CD14-positive monocyte (primary cell): ENCODE measurements at regions not wholly inside any gene's neighbourhood (a gene's known extent, or its start where the extent isn't known, plus 50 kb on each side); places are given as distances from the start of the nearest gene placed in this dataset.

ENCODE experiments used
- DNase-seq, 3 donors: peaks; one replicate each; pipeline ENCODE4 v3.0.0-alpha.2; 2011 to 2022
- H2AFZ ChIP-seq: 2 replicates; pipeline ENCODE4 v1.6.0; 2012; ENCODE audit warnings: mild to moderate bottlenecking, low read depth, low read length, inconsistent platforms; ENCODE audit not compliant: insufficient read depth, poor library complexity, severe bottlenecking
- H3K27ac ChIP-seq, 2 donors: 1 replicate in 1 of 2; 2 replicates in 1 of 2; pipeline ENCODE4 v1.5.1; 2012 to 2013; ENCODE audit warnings: low read length in 2 of 2, control low read depth in 1 of 2, inconsistent platforms in 1 of 2, low read depth in 1 of 2, mild to moderate bottlenecking in 1 of 2
- H3K27me3 ChIP-seq, 2 donors: one replicate each; pipeline versions ENCODE4 v1.6.0 to v1.6.1; 2011 to 2013; ENCODE audit warnings: low read length in 2 of 2; ENCODE audit not compliant: control insufficient read depth in 2 of 2, insufficient read depth in 2 of 2
- H3K36me3 ChIP-seq, 2 donors: replicated peaks in 1 of 2; 1 replicate in 1 of 2; 2 replicates in 1 of 2; pipeline versions ENCODE4 v1.5.1 to v1.6.1; 2012 to 2013; ENCODE audit warnings: low read length in 2 of 2, control low read depth in 1 of 2, inconsistent platforms in 1 of 2, mild to moderate bottlenecking in 1 of 2; ENCODE audit not compliant: insufficient read depth in 2 of 2, control insufficient read depth in 1 of 2
- H3K4me1 ChIP-seq, 2 donors: 1 replicate in 1 of 2; 2 replicates in 1 of 2; pipeline versions ENCODE4 v1.5.1 to v1.6.1; 2012 to 2013; ENCODE audit warnings: low read length in 2 of 2, control low read depth in 1 of 2, inconsistent platforms in 1 of 2, mild to moderate bottlenecking in 1 of 2, moderate library complexity in 1 of 2; ENCODE audit not compliant: insufficient read depth in 2 of 2, control insufficient read depth in 1 of 2
- H3K4me2 ChIP-seq: replicated peaks from 2 replicates; pipeline ENCODE3; 2012; ENCODE audit warnings: low read length, moderate library complexity, mild to moderate bottlenecking; ENCODE audit not compliant: poor library complexity, severe bottlenecking; ENCODE audit errors: extremely low read depth
- H3K4me3 ChIP-seq, 3 experiments: fragments of 200-600 bp in 1 of 3; sonication (generic) in 1 of 3; replicated peaks in 1 of 3; 1 replicate in 2 of 3; 2 replicates in 1 of 3; pipeline ENCODE4 v1.5.1; 2011 to 2013; ENCODE audit warnings: low read length in 3 of 3, mild to moderate bottlenecking in 3 of 3, control low read depth in 2 of 3, low read depth in 2 of 3, inconsistent platforms in 1 of 3, moderate library complexity in 1 of 3
- H3K79me2 ChIP-seq: 2 replicates; pipeline ENCODE4 v1.6.0; 2012; ENCODE audit warnings: mild to moderate bottlenecking, control low read depth, inconsistent platforms, low read length, moderate library complexity; ENCODE audit not compliant: insufficient read depth
- H3K9ac ChIP-seq: 2 replicates; pipeline ENCODE4 v1.6.0; 2017; ENCODE audit warnings: low read length, mild to moderate bottlenecking; ENCODE audit not compliant: insufficient read depth, poor library complexity, severe bottlenecking
- H3K9me3 ChIP-seq, 2 donors: replicated peaks in 1 of 2; 1 replicate in 1 of 2; 2 replicates in 1 of 2; pipeline versions ENCODE4 v1.5.1 to v1.6.1; 2012 to 2013; ENCODE audit warnings: low read length in 2 of 2, control low read depth in 1 of 2; ENCODE audit not compliant: control insufficient read depth in 1 of 2, insufficient read depth in 1 of 2
- H4K20me1 ChIP-seq: 2 replicates; pipeline ENCODE4 v1.6.0; 2012; ENCODE audit warnings: mild to moderate bottlenecking, low read length, control low read depth, moderate library complexity; ENCODE audit not compliant: insufficient read depth
- H3K27ac Mint-ChIP-seq, 7 donors: one replicate each; pipeline ENCODE4 v1.8.0; 2020; ENCODE audit warnings: mild to moderate bottlenecking in 7 of 7, mixed read lengths in 7 of 7, moderate library complexity in 6 of 7, inconsistent platforms in 2 of 7
- H3K27me3 Mint-ChIP-seq, 3 donors: one replicate each; pipeline ENCODE4 v1.8.0; 2021 to 2022; ENCODE audit warnings: low read depth in 3 of 3, mild to moderate bottlenecking in 3 of 3, mixed read lengths in 3 of 3, moderate library complexity in 3 of 3, inconsistent platforms in 1 of 3
- H3K36me3 Mint-ChIP-seq, 2 donors: one replicate each; pipeline ENCODE4 v1.8.0; 2020; ENCODE audit warnings: mixed read lengths in 2 of 2, inconsistent platforms in 1 of 2, mild to moderate bottlenecking in 1 of 2
- H3K4me1 Mint-ChIP-seq: one replicate; pipeline ENCODE4 v1.8.0; 2020; ENCODE audit warnings: mild to moderate bottlenecking, mixed read lengths
- H3K4me3 Mint-ChIP-seq, 2 donors: one replicate each; pipeline ENCODE4 v1.8.0; 2020; ENCODE audit warnings: mild to moderate bottlenecking in 2 of 2, mixed read lengths in 2 of 2, moderate library complexity in 1 of 2
- H3K9me3 Mint-ChIP-seq, 7 donors: one replicate each; pipeline ENCODE4 v1.8.0; 2020 to 2022; ENCODE audit warnings: mixed read lengths in 7 of 7, mild to moderate bottlenecking in 6 of 7, moderate library complexity in 6 of 7, inconsistent platforms in 2 of 7
- WGBS: methylation state at CpG from one replicate; pipeline ENCODE4 v1.1.5; 2013; ENCODE audit warnings: missing lambda C conversion rate; ENCODE audit not compliant: insufficient coverage; 5-methylcytosine and 5-hydroxymethylcytosine counted together
- intact Hi-C, 2 donors: fragments of 100-400 bp; cut with micrococcal nuclease; formaldehyde crosslinking; loops; one replicate each; pipeline versions ENCODE4 v1.15.0 to v1.15.1; 2023
- TF ChIP-seq, protein P1 (sequence below): fragments of 200-600 bp; IDR thresholded peaks from one replicate; pipeline ENCODE4 v1.8.0; 2022; ENCODE audit warnings: antibody characterized with exemption, mild to moderate bottlenecking

DNA sequence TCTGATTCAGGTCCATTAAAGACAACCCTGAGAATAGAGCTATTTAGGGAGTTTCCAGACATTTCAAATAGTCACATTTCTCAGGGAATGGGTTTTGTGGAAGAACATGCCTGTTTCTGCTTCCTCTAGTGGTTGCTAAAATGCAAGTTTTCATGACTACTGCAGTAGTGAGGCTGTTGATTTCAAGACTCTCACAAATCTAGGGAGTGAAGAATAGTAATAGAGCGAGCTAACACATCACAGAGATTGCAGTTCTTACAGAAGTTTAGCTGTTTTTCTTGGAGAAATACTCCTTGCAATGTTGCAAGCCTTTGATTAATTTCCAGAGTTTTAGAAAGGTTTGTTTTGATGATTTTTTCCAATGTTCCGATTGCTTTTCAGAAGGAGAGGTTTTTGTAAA lies 610.2 kb upstream of the HTR2C start:
- WGBS, result no CpG with 5 or more reads among the region's 2 CpGs
- no peak for DNase-seq
- Mint-ChIP-seq H3K4me3 (no peak overlapping the region), H3K4me1 (peaks cover 19% of the 10 kb centered on the region), H3K9me3 (peaks cover 0 to 5% (median 0%) of the 10 kb centered on the region in 7 donors), H3K27ac (no peak overlapping the region), H3K36me3 (no peaks in the 10 kb centered on the region), H3K27me3 (peaks cover 0 to 6% (median 0%) of the 10 kb centered on the region in 3 donors)
- intact Hi-C loops, result no loop called here
- no peaks in the 10 kb centered on the region for H4K20me1 ChIP-seq
- H3K9ac ChIP-seq, result no peak overlapping the region
- no peak overlapping the region for H3K4me3 ChIP-seq
- no peaks in the 10 kb centered on the region for H3K9me3 ChIP-seq
- no peaks in the 10 kb centered on the region for H3K36me3 ChIP-seq
- H3K27me3 ChIP-seq, result peaks cover 0 to 2% of the 10 kb centered on the region in 2 donors
- peaks cover 0 to 5% of the 10 kb centered on the region in 2 donors for H3K4me1 ChIP-seq
- H2AFZ ChIP-seq, result no peak overlapping the region
- H3K79me2 ChIP-seq, result no peaks in the 10 kb centered on the region
- no peak overlapping the region for H3K4me2 ChIP-seq
- no peak overlapping the region for H3K27ac ChIP-seq
- TF ChIP-seq, protein P1, sequence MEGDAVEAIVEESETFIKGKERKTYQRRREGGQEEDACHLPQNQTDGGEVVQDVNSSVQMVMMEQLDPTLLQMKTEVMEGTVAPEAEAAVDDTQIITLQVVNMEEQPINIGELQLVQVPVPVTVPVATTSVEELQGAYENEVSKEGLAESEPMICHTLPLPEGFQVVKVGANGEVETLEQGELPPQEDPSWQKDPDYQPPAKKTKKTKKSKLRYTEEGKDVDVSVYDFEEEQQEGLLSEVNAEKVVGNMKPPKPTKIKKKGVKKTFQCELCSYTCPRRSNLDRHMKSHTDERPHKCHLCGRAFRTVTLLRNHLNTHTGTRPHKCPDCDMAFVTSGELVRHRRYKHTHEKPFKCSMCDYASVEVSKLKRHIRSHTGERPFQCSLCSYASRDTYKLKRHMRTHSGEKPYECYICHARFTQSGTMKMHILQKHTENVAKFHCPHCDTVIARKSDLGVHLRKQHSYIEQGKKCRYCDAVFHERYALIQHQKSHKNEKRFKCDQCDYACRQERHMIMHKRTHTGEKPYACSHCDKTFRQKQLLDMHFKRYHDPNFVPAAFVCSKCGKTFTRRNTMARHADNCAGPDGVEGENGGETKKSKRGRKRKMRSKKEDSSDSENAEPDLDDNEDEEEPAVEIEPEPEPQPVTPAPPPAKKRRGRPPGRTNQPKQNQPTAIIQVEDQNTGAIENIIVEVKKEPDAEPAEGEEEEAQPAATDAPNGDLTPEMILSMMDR, result no peak

- Histone ChIP-seq H3K4me1 (peaks cover 8 to 16% of the 10 kb centered on the region in 2 donors), H2AFZ (no peak overlapping the region), H4K20me1 (no peaks in the 10 kb centered on the region), H3K36me3 (no peaks in the 10 kb centered on the region), H3K4me3 (no peak overlapping the region), H3K27me3 (no peaks in the 10 kb centered on the region), H3K79me2 (no peaks in the 10 kb centered on the region), H3K9ac (no peak overlapping the region), H3K9me3 (no peaks in the 10 kb centered on the region), H3K27ac (no peak overlapping the region), H3K4me2 (no peak overlapping the region)
- H3K27me3 Mint-ChIP-seq, result peaks cover 0 to 8% (median 0%) of the 10 kb centered on the region in 3 donors
- no peaks in the 10 kb centered on the region for H3K36me3 Mint-ChIP-seq
- H3K27ac Mint-ChIP-seq, result no peak overlapping the region
- H3K9me3 Mint-ChIP-seq, result peaks cover 0 to 8% (median 3%) of the 10 kb centered on the region in 7 donors
- WGBS, result 20% methylated on average over 1 of the region's 2 CpGs
- TF ChIP-seq, protein P1, result no peak
- DNase-seq, result no peak
- H3K4me1 Mint-ChIP-seq, result peaks cover 30% of the 10 kb centered on the region
- H3K4me3 Mint-ChIP-seq, result no peak overlapping the region
- intact Hi-C loops, result no loop called here
Measured at GRCh38 chrX:113966791-113967190, 617.1 kb upstream of the HTR2C start.
